HG03280 (cell line): ENCODE measurements at regions not wholly inside any gene's neighbourhood (a gene's known extent, or its start where the extent isn't known, plus 50 kb on each side); places are given as distances from the start of the nearest gene placed in this dataset.

Source experiments
- ATAC-seq: cut with Tn5 transposase; IDR thresholded peaks from one replicate; pipeline ENCODE4 v1.9.1; 2021; ENCODE audit warnings: mild to moderate bottlenecking, moderate library complexity; ENCODE audit not compliant: unreplicated experiment

DNA sequence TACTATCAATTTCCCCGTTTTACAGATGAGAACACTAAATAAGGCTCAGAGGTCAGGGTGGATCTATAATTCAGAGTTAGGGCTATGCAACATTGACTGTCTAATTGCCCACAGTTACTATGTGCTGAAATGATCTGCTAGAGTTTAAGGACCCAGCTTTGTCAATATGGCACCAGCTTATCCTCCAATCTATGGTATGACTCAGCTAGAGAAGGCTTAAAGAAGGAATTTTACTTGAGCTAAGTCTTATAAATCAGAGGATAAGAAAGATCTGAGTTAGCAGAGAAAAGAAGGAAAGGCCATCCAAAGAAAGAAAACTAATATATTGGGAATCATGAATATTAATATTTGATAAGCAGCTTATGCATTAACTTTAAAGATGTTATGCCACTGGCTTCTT is 78.1 kb downstream of the ASB9 start:
- no peak for ATAC-seq

DNA sequence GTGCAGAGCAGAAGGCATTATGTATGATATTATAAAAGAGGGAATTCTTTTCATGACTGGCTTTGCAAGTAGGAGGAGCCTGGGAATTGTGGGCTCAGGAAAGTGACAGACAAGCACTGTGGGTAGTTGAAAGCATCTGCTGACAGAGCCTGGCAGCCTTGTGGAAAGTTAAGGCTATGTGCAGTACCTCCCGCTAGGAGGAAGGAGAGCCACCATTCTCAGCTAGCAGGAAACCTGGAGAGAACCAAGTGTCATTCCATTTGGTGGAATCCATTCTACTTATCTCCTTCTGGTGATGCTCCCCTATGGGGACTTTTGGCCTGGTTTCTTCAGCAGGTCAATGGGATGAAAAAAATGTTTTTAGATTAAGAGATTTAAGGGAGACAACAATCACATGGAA is 81.8 kb downstream of the ASB9 start:
- ATAC-seq, result no peak

DNA sequence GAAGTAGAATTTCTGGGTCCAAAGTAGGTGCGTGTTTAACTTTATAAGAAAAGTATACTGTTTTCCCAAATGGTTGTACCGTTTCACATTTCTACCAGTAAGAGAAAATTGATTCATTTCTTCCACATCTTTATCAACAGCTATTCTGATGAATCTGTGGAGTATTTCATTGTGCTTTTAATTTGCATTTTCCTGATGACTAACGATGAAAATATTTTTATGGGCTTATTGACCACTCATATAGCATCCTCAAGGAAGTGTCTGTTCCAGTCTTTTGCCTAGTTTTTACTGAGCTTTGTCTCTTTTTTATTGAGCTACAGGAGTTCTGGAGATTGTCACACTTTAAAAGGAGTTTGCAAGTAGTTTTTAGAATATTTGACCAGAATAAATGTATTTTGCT is 92.6 kb downstream of the ASB9 start:
- no peak for ATAC-seq

DNA sequence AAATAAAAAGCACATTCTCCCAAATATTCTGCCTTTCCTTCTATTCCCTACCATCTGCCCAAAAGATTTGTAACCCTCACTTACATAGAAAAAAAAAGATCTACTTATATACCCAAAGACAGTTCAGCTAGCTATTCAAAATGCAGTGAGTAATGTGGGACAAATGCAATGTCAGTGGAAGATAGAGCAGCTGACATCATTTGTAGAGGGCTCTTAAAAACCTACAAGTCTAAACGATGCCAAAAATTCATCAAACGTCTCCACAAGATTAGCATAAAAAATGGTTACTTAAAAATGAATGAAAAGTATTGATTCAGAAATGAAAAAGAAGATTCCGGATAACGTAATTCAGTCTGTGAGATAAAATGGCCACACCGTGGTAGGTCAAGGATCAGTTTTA is 96.5 kb downstream of the ASB9 start:
- no peak for ATAC-seq

GRCh38 chrX:15170927-15171326 is 99.0 kb downstream of the ASB9 start:
- ATAC-seq, result no peak

- ATAC-seq, result no peak
These were observed 102.1 kb downstream of the ASB9 start for GRCh38 chrX:15167826-15168225.

DNA sequence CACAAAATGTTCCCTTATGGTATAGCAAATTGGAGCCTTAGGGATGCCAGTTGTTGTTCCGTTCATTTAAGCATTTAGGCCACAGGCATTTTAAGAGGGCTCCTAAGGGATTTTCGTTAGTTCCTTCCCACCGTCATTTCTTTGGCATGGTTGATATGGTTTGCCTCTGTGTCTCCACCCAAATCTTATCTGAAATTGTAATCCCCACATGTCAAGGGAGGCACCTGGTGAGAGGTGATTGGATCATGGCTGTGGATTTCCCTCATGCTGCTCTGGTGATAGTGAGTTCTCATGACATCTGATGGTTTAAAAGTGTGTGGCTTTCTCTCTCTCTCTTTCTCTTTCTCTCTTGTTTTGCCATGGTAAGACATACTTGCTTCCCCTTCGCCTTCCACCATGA is 104.1 kb downstream of the ASB9 start:
- no peak for ATAC-seq

GRCh38 chrX:15163131-15163530 is 106.8 kb downstream of the ASB9 start:
- no peak for ATAC-seq

- no peak for ATAC-seq
These were observed 109.3 kb downstream of the ASB9 start for GRCh38 chrX:15160558-15161095.

GRCh38 chrX:15158736-15159406 is 111.0 kb downstream of the ASB9 start:
- ATAC-seq, result peak; percentile 66

DNA sequence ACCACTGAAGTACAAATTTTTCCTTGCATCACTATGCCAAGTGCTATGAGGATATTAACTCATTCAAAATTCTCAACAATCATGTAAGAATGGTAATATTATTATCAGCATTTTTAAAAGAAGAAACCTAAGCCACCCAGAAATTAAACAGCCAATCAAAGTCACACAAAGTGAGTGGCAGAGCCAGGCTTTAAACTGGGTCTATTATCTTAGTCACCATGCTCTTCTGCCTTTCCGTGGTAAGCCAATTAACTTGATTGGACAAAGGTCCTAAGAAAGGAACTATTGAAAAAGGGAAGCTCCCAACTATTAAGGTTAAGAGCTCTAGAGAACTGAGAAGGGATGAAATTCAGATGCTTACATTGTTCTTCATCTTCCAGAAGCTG is 111.5 kb downstream of the ASB9 start:
- ATAC-seq, result no peak

GRCh38 chrX:15157624-15158023 is 112.3 kb downstream of the ASB9 start:
- ATAC-seq, result no peak

- no peak for ATAC-seq
These were observed 118.4 kb downstream of the ASB9 start for GRCh38 chrX:15151267-15152186.

- no peak for ATAC-seq
These were observed 119.3 kb downstream of the ASB9 start for GRCh38 chrX:15150586-15150985.

- no peak for ATAC-seq
These were observed 123.4 kb downstream of the ASB9 start for GRCh38 chrX:15146515-15146914.

DNA sequence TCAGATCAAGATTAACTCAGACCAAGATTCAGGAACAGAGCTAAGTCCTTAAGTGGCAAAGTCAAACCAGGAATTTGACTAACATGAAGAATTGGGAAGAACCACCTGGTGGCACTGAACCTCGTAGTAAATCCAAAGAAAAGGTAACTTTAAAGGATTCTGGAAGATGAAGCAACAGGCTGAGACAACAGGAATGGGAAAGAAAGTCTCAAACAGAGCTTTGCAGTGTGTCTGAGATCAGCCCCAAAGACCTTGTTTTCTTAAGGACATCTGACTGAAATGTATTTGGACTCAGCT is 126.1 kb downstream of the ASB9 start:
- no peak for ATAC-seq

DNA sequence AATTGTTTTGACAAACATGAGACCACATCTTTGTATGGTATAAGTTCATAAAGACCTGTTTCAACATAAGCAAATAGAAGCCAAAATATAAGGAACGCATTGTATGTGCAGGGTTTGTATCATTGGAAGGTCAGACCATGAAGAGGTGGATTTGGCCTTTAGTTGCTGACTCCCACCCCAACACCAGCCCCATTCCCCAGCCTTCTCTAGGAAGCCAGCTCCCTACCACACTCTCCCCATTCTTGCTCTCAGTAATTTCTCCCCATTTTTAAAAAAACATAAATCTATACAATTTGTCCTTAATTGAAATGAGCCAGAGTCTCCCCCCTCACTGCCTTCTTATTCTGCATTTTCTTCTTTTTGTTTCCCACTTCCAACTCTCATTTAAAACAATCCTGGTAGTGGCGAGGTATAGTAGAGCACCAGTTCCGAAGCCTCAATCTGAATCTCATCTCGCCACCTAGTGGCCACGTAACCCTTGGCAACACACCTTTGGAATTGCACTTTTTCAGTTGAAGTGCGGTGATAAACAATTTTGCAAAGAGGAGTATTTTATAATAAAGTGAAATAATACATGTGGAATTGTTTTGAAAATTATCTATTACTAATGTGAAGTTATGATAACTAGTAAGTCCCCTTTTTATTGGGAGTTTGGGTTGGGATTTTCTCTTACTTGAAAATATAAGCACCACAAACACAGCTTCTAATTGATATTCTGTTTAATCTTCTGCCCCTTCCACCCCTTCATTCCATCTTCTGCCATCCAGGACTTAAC is 126.6 kb downstream of the ASB9 start:
- peak; percentile 52 for ATAC-seq

DNA sequence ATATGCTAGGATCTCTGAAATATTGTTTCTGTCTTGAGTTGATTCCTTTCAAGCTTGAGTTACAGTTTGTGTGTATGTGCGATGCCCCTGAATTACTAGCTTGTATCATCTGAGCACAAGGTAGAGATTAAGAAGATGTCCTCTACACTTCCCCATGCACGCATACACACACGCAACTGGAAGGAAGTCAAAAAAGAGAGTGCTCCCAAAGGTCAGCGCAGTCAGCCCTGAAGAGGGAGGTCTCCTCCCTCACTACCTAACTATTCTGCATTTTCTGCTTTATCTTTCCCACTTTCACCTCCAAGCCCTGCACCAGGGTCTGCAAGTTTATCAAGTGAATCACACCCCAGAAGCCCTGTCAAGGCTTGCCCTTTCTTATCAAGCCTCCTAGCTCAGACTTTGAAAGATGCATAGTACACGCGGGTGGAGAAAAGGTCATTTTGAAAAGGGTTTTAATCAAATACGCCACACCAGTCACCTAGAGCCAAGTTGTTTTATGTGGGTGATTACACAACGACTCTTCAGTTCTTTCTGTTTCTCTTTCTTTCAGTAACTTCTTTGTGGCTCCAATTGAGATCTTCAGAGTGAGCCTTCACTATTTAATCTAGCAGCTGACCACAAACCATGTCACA is 127.7 kb downstream of the ASB9 start:
- ATAC-seq, result no peak

DNA sequence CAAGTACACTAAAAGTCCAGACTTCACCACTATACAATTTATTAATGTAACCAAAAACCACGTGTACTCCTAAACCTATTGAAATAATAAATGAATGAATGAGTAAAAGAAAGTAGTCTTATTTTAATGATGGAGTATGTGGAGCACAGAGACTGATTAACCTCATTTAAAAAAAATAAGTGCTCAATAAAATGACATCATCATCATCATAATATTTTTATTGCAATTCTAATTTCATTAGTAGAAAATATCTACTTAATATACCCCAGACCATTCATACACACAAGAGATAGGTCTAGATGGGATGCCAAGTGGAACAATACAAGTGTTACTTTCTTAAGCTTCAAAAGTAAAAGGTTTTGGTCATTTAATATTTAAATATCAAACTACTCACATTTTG is 133.1 kb downstream of the ASB9 start:
- no peak for ATAC-seq

DNA sequence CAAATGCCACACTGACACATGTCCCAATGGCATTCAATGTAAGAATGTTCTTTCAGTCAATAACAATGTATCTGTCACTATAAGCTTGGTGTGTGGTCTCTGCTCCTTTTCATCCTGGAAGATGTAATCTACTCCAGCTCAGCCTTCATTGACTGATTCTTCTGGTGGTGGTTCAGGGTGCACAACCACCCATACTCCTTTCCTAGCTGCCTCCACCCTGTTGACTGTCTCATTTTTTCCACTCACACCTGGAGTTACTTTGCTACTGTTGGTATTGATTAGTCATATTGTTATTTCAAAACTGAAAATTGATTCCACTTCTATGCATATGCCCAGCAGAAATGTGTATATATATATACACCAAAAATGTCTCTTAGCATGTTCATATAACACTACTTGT is 140.5 kb downstream of the ASB9 start:
- ATAC-seq, result no peak

DNA sequence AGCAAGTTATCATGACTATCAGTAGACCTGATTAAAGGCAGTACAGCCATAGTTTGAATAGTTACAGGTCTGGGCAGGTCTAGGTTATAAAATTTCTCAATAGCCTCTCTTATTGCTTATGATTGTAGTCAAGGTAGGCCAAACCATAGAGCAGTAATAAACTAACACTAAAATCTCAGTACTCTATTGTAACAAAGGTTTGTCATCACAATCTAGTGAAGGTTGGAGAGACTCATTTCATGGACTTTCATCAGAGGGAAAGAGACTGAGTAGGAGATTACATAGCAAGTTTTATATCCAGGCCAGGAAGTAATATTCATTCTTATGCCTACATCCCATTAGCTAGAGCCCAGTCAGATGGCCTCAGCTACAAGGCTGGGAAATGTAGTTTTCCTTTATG is 141.0 kb downstream of the ASB9 start:
- ATAC-seq, result no peak
